NCI-H2196 (cell line): ENCODE measurements at regions not wholly inside any gene's neighbourhood (a gene's known extent, or its start where the extent isn't known, plus 50 kb on each side); places are given as distances from the start of the nearest gene placed in this dataset.
"Not testable (repeated sequence)": the region's sequence is repeated elsewhere in the genome, so short reads cannot be mapped to it uniquely, and the experiment has no call there.

Source experiments
- DNase-seq: peaks from one replicate; lab custom pipeline; 2025; ENCODE audit not compliant: unreplicated experiment; lab: John Stamatoyannopoulos, UW

DNA sequence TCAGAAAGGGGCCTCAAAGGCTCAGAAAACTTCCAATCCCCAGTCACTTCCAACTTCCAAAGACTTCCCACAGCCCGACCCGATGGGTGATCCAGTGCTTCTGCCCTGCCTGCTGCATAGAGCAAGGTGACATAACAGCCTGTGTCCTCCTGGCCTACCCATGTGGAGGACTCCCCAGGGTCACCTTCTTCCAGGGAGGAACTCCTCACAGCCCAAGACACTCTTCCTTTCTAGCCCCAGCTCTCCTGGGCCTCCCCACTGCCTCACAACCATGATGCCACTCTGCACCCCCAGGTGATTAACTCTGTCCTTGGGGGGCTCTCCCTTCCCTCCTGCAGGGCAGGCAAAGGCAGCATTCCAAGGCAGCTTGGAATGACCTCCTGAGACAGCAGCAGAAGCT is 158.4 kb upstream of the PDE1C start:
- no peak for DNase-seq

DNA sequence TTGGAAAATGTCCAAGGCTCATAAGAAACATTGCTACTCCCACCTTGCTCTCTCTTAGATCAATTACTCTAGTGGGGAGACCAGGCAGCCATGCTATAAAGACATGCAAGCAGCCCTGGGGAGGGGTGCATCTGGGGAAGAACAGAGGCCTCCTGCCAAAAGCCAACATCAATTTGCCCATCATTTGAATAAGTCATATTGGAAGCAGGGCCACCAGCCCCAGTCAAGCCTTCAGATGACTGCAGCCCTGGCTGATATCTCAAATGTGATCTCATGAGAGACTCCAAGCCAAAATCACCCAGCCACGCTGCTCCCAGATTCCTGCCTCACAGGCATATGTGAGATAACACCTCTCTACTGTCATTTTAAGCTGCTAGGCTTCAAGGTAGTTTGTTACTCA is 157.5 kb upstream of the PDE1C start:
- no peak for DNase-seq

DNA sequence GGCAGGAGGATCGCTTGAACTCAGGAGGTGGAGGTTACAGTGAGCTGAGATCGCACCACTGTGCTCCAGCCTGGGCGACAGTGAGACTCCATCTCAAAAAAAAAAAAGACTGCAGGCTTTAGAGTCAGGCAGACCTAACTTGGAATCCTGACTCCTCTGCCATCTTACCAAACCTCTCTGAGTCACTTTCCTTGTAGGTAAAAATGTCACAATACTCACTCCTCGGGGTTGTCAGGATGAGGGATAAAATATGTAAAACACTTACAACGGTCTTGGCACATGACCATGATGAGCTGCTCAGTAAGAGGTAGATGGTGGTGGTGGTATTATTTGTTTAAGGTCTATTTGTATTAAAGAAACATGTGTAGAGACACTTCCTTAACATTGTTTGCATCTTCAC is 154.1 kb upstream of the PDE1C start:
- DNase-seq: no peak

DNA sequence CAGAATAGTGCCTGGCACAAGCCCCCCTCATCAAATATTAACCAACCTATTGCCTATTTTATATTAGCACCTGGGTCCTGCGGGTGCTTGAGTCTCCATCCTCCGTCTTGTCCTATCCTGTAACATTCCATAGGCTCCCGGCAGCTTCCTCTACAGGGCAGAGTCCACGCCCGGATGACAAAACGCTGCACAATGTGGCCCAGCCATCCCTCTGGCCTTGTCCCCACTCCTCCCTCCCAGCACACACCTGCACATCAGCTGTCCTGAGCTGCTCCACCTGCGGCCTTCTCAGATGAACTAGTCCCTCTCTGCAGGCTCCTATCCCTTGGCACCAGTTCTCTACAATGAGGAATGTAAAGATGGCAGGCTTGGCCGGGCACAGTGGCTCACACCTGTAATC is 153.5 kb upstream of the PDE1C start:
- DNase-seq: no peak

DNA sequence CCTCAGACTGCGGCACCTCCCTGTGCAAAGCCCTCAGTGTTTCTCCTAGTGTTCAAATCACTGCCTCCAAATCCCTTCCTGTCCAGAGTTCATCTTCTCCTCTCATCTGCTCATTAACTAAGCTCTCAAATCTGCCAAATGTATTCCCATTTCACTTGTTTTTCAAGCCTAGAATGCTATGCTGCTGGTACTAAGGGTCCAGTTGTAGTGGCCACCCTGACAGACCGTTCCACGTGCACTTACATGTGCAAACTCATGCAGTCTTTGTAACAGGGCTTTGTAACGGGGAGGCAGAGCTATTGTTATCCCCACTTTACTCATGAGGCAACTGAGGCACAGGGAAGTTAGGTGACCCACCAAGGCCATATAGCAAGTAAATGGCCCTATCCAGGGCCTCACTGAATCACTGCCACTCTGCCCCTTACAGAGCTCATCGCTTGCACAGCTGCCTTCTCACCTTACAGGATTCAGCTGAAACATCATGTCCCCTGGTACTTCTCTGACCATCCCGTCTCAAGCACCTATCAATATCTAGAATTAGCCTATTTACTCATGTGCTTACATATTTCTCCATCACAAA is 153.0 kb upstream of the PDE1C start:
- no peak for DNase-seq

DNA sequence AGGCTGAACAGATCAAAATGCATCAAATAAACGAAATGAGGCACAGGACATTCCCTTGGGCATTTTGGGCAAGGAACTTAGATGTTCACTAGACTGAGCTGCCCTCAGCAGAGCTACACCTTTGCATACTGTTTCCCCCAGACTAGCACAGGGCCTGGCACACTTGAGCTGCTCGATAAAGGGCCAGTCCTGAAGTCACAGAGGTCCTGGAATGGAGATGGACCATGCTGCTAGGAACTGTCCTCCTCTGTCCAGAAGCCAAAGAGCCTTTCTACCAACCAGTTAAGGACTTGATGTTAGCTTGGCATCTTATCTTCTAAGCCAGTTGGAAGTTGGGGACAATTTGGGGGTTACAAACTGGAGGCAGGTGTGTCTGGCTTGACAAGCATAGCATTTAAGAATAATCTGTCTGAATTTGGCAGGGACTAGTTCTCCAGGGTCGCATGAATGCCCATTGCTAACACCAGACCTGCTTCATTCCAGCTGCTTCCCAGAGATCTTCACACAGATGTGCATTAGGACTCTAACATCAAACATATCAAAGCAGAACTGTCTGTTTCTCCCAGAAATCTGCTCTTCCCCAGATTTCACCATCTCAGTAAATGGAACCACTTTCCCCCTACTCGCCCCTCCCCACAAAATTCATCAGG is 152.2 kb upstream of the PDE1C start:
- DNase-seq: no peak

DNA sequence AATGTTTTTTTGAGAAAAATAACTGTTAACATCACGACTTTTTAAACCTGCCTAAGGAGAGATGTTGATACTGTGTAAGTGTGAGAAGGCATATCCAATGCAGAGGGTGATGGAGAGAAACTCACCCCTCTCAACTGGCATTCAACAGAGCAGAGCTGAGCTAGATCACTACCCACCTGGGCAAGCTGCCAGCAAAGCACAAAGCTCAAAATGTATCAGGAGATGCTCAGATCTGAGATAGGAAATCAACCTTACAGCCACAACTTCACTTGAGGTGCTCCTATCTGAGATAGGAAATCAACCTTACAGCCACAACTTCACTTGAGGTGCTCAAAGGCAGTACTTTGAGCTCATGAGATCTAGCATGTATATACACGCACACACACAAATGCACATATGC is 151.5 kb upstream of the PDE1C start:
- peak; percentile 32 for DNase-seq

DNA sequence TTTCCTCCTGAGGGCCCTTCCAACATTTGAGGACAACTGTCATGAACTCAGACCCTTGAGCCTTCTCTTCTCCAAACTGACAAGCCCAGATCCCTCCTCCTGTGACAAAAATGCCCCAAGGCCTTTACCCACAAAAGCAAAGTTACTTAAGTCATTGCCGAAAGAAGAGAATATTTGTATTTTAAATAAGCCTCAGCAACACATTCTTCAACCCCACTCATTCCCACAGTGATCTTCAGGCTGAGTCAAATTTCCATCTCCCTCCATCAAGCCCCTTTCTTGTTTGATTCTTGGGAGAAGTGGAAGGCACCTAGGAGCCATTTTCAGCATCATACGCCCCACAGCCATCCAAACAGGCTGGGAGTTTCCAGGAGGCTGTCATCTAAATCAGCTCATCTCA is 150.8 kb upstream of the PDE1C start:
- DNase-seq: no peak

DNA sequence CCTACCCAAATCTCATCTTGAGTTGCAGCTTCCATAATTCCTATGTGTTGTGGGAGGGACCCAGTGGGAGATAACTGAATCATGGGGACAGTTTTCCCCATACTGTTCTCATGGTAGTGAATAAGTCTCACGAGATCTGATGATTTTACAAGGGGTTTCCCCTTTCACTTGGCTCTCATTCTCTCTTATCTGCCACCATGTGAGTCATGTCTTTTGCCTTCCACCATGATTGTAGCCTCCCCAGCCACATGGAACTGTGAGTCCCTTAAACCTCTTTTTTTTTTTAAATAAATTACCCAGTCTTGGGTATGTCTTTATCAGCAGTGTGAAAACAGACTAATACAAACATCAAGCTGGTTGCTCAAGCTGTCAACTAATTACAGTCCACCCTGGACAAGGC is 149.6 kb upstream of the PDE1C start:
- not testable (repeated sequence) for DNase-seq

DNA sequence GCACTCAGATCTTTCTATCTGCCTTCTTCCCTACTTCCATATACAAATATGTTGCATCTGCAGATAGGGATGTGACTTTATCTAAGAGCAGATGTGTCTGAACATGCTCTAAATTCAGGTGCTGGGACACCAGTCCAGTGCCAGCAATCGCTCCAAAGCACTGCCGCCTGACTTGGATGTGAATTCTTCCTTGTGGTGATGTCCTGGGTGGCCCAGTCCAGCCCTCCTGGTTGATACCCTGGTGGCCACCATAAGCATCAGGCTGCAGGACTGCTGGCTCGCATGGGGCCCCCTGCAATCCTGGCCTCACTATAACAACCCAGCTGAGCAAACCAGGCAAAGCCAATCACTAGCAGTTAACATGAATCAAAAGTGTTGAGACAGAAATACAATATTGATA is 149.2 kb upstream of the PDE1C start:
- DNase-seq: no peak

DNA sequence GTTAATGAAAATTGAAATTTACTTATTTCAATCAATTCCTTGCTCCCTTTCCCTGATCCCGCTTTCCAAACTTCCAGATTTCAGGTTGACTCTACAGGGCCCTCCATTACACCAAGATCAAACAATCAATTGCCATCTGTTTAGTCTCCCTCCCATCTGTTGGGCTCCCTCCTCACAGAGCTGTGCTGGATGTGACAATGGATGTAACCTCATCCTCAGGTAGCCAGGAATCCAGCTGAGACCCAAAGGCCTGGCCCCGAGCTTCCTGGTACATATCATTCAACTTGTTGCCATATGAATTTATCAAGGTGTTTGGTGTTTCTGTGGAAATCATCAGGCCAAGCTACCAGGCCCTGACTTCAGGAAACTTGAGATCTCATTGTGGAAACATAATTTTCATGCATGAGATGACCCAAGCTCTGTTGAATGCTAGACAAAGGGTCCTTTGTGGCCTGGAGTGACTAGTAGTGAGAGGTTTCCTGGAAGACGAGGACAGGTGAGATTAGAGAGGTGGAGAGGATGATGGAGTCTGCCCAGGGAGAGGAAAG is 148.6 kb upstream of the PDE1C start:
- DNase-seq: peak; percentile 39

DNA sequence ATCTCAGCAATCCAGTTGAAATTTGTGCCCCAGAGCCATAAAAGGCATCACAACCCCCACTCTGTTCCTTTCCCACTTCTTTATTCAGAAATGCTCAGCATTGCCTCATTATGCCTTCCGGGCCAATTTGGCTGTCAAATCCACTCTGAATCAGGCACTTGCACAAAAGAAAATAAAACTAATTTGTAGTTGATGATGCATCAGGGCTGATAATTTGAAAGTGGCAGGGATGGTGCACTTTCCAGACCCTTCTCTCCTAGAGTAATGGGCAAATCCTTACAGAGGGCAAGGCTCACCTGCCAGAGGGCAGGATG is 147.9 kb upstream of the PDE1C start:
- no peak for DNase-seq

DNA sequence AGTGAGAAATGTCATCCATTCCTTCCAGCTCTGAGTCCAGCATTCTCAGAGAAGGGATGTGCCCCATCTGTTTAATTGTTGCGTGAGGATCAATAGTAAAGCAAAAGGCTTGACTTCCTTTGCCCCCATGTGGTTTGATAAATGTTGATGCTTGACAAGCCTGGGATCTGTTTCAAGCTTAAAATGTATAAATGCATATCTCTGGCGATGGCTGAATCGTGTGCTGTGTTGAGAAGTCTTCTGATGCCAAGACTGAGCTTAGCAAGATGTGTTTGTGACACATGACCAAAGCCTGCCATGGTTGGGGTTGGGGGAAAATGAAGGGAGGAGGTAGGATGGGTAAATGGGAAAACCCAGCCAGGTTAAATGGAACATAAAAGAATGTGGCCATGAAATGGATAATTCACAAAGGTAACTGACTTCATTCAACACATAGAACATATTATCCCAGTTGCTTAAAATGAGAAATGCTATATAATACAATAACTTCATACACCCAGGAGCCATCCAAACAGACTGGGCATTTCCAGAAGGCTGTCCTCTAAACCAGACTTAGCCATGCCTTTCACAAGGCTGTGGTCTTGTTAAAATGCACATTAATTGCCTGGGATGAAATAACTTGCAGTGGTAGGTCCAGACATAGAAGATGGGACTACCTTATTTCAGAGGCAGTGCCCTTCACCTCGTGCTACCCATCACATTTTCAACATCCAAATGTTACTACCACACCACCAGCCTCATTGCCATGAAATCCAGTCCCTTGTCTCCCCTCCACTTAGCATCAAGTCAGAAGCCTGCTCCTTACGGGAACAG is 147.3 kb upstream of the PDE1C start:
- no peak for DNase-seq

DNA sequence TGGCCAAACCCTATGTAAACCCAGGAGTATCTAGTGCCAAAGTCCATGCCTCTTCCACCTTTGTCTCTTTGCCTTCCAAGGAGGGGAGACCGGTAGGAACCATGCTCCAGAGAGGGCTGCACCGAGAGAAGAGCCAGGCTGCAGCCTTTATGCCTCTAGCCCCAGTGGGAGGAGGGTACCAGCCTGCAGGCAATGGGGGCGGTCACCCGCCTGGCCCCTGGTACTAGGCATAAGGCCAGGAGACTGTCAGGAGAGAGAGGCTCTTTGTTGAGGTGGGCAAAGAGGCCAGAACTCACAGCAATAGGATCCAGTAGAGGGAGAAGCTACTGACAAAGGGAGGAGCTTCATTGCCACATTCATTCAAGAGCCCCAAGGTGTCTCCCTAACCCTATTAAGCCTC is 146.6 kb upstream of the PDE1C start:
- no peak for DNase-seq

DNA sequence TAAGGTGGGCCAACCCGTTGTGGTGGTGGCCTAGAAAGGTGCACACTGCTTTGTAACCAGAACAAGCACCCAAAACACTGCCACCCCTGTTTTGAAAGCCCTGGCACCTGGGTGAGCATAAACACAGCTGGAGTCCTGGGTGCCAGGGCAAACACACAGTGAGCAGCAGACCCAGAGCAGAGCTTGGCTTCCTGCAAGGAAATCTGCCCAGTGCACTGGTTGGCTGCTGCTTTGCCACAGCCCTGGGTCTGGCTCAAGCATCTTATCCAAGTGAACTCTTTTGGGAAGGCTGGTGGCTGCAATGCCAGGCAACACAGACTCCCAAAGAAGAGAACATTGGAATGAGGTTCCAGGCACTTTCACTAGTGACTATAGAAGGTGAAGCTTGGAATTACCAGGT is 145.5 kb upstream of the PDE1C start:
- DNase-seq: no peak

DNA sequence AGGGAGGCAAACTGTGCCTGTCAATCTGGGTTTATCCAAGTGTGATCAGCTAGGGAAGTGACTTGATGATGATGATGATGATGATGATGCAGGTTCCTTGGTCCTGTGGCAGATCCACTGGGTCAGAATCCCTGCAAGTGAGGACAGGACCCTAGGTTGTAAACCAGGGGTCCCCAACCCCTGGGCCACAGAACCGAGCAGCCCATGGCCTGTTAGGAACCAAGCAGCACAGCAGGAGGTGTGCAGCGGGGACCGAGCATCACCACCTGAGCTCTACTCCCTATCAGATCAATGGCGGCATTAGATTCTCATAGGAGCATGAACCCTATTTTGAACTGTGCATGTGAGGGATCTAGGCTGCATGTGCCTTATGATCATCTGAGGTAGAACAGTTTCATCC is 144.7 kb upstream of the PDE1C start:
- DNase-seq: no peak

DNA sequence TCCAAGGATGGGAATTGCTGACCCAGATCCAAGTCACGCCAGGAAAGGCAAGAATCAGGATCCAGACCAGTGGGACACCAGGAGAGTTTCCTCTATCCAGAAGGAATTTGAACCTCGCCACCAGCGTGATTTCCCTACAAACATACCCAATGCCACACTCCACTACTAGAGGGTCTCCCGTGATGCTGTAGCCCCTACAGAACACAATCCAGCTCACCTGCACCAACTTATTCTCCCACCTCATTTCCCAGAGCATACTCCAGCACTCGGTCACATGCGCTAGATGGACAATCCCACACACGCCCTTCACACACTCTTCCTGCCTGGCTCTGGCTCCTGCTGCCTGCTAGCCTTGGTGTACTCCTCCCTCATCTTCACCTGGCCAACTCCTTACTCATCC is 142.1 kb upstream of the PDE1C start:
- no peak for DNase-seq

DNA sequence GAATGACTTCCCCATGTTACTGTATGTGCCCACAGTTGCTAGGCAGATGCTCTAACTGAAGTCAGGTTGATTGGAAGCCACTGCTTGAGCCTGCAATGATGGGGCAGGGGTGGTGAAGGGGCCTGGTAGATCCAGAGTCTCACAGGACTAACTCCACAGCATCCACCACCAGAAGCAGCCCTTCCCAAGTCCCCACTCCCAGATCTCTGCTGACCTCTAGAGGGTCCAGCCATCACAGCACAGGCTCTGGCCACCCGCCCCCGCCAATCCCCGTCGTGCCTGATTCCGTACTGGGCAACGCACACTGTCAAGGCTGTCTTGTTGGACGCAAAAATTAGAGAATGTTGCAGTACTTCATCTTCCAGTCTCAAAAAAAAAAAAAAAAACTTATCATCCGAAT is 136.8 kb upstream of the PDE1C start:
- no peak for DNase-seq

DNA sequence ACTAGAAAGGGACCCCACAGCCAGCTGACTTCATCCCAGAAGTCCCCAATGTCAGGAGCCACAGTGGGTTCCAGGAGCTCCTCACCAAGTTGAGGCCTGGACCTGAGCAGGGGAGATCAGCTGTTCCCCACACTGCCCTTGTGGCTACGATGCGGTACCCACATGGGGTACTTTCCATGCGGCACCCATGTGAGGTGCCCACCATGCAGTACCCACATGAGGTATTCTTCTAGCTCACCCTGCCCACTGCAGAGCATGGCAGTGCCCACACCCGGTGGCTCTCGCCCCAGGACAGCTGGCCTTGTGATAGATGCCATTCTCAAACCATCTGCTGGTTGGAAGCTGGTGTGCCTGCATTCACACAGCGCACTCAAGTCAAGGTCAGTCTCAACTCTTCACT is 136.3 kb upstream of the PDE1C start:
- DNase-seq: no peak

DNA sequence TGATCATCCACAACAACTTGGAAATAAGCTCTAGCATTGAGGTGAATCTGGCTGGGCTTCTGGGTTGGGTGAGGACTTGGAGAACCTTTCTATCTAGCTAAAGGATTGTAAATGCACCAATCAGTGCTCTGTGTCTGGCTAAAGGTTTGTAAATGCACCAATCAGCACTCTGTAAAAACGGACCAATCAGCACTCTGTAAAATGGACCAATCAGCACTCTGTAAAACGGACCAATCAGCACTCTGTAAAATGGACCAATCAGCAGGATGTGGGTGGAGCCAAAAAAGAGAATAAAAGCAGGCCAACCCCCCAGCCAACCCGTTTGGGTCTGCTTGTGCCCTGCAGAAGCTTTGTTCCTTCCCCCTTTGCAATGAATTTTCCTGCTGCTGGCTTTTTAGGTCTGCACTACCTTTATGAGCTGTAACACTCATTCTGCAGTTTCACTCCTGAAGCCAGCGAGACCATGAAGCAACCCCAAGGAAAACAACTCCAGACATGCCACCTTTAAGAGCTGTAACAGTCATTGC is 135.2 kb upstream of the PDE1C start:
- not testable (repeated sequence) for DNase-seq

DNA sequence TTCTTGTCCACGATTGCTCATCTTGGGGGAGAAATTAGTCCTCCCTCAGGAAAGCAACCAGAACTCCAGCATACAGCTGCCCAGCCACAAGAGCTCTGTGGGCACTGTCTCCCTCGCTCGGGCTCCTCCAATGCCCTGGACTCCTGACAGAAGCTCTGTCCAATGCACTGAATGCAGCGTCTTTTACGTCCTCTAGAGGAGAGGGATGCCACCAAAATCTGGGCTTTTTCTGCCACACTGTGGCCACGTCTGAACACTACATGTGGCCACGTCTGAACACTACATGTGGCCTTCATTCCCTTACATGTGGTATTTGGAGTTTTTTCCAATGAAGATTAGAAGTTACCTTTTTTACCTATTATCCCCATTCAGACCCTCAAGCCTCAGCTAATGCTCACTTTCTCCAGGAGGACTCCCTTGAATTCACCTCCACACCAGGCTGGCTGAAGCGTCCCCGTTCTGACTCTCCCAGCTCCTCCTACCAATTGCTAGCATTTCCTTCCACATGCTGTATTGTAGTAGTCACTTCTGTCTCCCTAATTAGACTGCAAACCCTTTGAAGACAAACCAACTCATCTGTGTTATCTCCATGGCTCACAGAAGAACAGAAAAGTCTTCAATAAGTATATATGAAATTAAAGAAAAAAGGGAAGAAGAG is 134.3 kb upstream of the PDE1C start:
- peak; percentile 78 for DNase-seq

DNA sequence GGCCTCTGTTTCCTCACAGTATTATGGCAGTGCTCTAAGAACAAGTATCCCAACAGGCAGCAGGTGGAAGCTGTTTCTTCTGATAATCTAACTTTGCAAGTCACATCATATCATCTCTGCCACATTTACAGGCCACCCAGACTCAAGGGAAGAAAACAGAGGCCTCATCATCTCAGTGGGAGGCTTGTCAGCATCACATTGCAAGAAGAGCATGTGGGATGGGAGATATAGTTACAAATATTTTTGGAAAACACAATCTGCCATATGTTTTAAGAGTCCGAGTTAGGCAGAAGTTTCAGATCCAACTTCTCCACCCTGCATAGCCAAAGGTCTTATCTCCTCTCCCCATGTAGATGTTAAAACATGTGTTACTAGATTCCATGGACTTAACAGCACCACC is 130.4 kb upstream of the PDE1C start:
- DNase-seq: no peak
